Activated gamma-delta T cell (primary cell): ENCODE measurements at regions not wholly inside any gene's neighbourhood (a gene's known extent, or its start where the extent isn't known, plus 50 kb on each side); places are given as distances from the start of the nearest gene placed in this dataset.

Experiments
- DNase-seq: peaks from one replicate; lab custom pipeline; 2025; lab: John Stamatoyannopoulos, UW

GRCh38 chr3:187931101-187931500 lies 185.8 kb upstream of the BCL6 start:
- DNase-seq, result no peak

GRCh38 chr3:187931770-187932278 lies 186.6 kb upstream of the BCL6 start:
- DNase-seq, result no peak

GRCh38 chr3:187932530-187932929 lies 187.3 kb upstream of the BCL6 start:
- DNase-seq, result no peak

- peak; percentile 15 for DNase-seq
These were observed 190.4 kb upstream of the BCL6 start for GRCh38 chr3:187935623-187936156.

GRCh38 chr3:187936676-187937075 lies 191.4 kb upstream of the BCL6 start:
- no peak for DNase-seq

- DNase-seq, result no peak
These were observed 194.6 kb upstream of the BCL6 start for GRCh38 chr3:187939891-187940290.

- no peak for DNase-seq
These were observed 196.0 kb upstream of the BCL6 start for GRCh38 chr3:187941135-187941847.

GRCh38 chr3:187941848-187942194 lies 196.6 kb upstream of the BCL6 start:
- no peak for DNase-seq

- no peak for DNase-seq
These were observed 197.5 kb upstream of the BCL6 start for GRCh38 chr3:187942658-187943241.

- no peak for DNase-seq
These were observed 198.6 kb upstream of the BCL6 start for GRCh38 chr3:187943677-187944389.

GRCh38 chr3:187944390-187945179 lies 199.3 kb upstream of the BCL6 start:
- DNase-seq, result no peak

- DNase-seq, result no peak
These were observed 200.1 kb upstream of the BCL6 start for GRCh38 chr3:187945374-187945773.

GRCh38 chr3:187946163-187946691 lies 201.0 kb upstream of the BCL6 start:
- no peak for DNase-seq

- DNase-seq, result no peak
These were observed 201.7 kb upstream of the BCL6 start for GRCh38 chr3:187946981-187947380.

- DNase-seq, result no peak
These were observed 202.8 kb upstream of the BCL6 start for GRCh38 chr3:187947927-187948682.

GRCh38 chr3:187949093-187949820 lies 204.0 kb upstream of the BCL6 start:
- no peak for DNase-seq

- no peak for DNase-seq
These were observed 203.3 kb upstream of the LPP start for GRCh38 chr3:187950671-187951070.

- no peak for DNase-seq
These were observed 202.3 kb upstream of the LPP start for GRCh38 chr3:187951452-187952190.

- no peak for DNase-seq
These were observed 201.1 kb upstream of the LPP start for GRCh38 chr3:187952849-187953248.

GRCh38 chr3:187954516-187954872 lies 199.5 kb upstream of the LPP start:
- DNase-seq, result no peak
